Embryonic facial prominence (tissue), 1 donor: ENCODE measurements at regions not wholly inside any gene's neighbourhood (a gene's known extent, or its start where the extent isn't known, plus 50 kb on each side); places are given as distances from the start of the nearest gene placed in this dataset.

Experiments used
- DNase-seq: peaks from one replicate; pipeline ENCODE4 v3.0.0-alpha.2; 2016; ENCODE audit errors: extremely low spot score

- DNase-seq = no peak
Observed at GRCh38 chr1:22245726-22246125, 102.8 kb upstream of the WNT4 start.

GRCh38 chr1:22246755-22247480, 104.0 kb upstream of the WNT4 start:
- no peak for DNase-seq

- DNase-seq = no peak
Observed at GRCh38 chr1:22247527-22248245, 104.8 kb upstream of the WNT4 start.

GRCh38 chr1:22248746-22249145, 105.8 kb upstream of the WNT4 start:
- DNase-seq = no peak

- no peak for DNase-seq
Observed at GRCh38 chr1:22249928-22250680, 107.2 kb upstream of the WNT4 start.

GRCh38 chr1:22250724-22251123, 107.8 kb upstream of the WNT4 start:
- DNase-seq = no peak

- DNase-seq = no peak
Observed at GRCh38 chr1:22252251-22252650, 109.4 kb upstream of the WNT4 start.

GRCh38 chr1:22253012-22253790, 110.3 kb upstream of the WNT4 start:
- no peak for DNase-seq

GRCh38 chr1:22254756-22255155, 111.9 kb upstream of the WNT4 start:
- no peak for DNase-seq

GRCh38 chr1:22255341-22256212, 112.7 kb upstream of the WNT4 start:
- DNase-seq = no peak

GRCh38 chr1:22256213-22256512, 113.3 kb upstream of the WNT4 start:
- no peak for DNase-seq

- no peak for DNase-seq
Observed at GRCh38 chr1:22257290-22258275, 114.7 kb upstream of the WNT4 start.

- no peak for DNase-seq
Observed at GRCh38 chr1:22258698-22259097, 115.8 kb upstream of the WNT4 start.

- no peak for DNase-seq
Observed at GRCh38 chr1:22259551-22260282, 116.8 kb upstream of the WNT4 start.

- no peak for DNase-seq
Observed at GRCh38 chr1:22260860-22261432, 118.0 kb upstream of the WNT4 start.

- no peak for DNase-seq
Observed at GRCh38 chr1:22261580-22261979, 118.7 kb upstream of the WNT4 start.

- no peak for DNase-seq
Observed at GRCh38 chr1:22262583-22262982, 119.7 kb upstream of the WNT4 start.

- no peak for DNase-seq
Observed at GRCh38 chr1:22263359-22263758, 120.5 kb upstream of the WNT4 start.
